ENCODE measurements at regions not wholly inside any gene's neighbourhood (a gene's known extent, or its start where the extent isn't known, plus 50 kb on each side); places are given as distances from the start of the nearest gene placed in this dataset.

GRCh38 chr4:128758314-128758922 is 51.1 kb upstream of the JADE1 start:
- TF ChIP-seq CTCF (IDR thresholded peaks at IDR 0.05) (no peak), EZH2 (IDR thresholded peaks at IDR 0.05; ENCODE audit: borderline replicate concordance, insufficient read depth, low read depth, low read length, poor library complexity, severe bottlenecking) (no peak)
